H1 (cell line): ENCODE measurements at regions not wholly inside any gene's neighbourhood (a gene's known extent, or its start where the extent isn't known, plus 50 kb on each side); places are given as distances from the start of the nearest gene placed in this dataset.

ENCODE experiments used
- BACH1 ChIP-seq: IDR thresholded peaks from 2 replicates; pipeline ENCODE4 v1.6.1; 2012; ENCODE audit warnings: low read length, improper control_type of control experiment
- PHF8 ChIP-seq: fragments of 200-600 bp; sonication (generic); conservative IDR thresholded peaks from 2 replicates; pipeline ENCODE4 v1.7.1; 2012; ENCODE audit warnings: low read depth, mild to moderate bottlenecking, inconsistent platforms, low read length, moderate library complexity
- POU5F1 ChIP-seq: IDR thresholded peaks from 2 replicates; pipeline ENCODE4 v1.6.1; 2011; ENCODE audit warnings: low read depth, mild to moderate bottlenecking, low read length, moderate library complexity
- SP1 ChIP-seq: IDR thresholded peaks from 2 replicates; pipeline ENCODE4 v1.6.1; 2011; ENCODE audit warnings: low read depth, low read length

GRCh38 chr6:44704240-44705150, 317.0 kb downstream of the CDC5L start (continued):
- TF ChIP-seq BACH1 (no peak), SP1 (no peak), POU5F1 (no peak), PHF8 (no peak)
